ENCODE measurements at regions not wholly inside any gene's neighbourhood (a gene's known extent, or its start where the extent isn't known, plus 50 kb on each side); places are given as distances from the start of the nearest gene placed in this dataset.
A peak's percentile ranks its signal among the peaks of the same experiment; 100 is the strongest.

GRCh38 chr4:1571165-1572009 is 112.7 kb downstream of the FAM53A start:
- 70% methylated on average over 13 of the region's 22 CpGs for WGBS (ENCODE audit: missing lambda C conversion rate)
- FAIRE-seq (no peak), DNase-seq (ENCODE audit: low read depth in 1 of 2, low spot score in 1 of 2) (no peak), ATAC-seq (no peak)
- Histone ChIP-seq H3K27ac (no peak overlapping the region), H3K4me1 (no peaks in the 10 kb centered on the region; the same call in 2 of the 3 replicates), H3K4me2 (no peak overlapping the region), H3K4me3 (no peak overlapping the region), H3K9me3 (no peaks in the 10 kb centered on the region)
- ChIA-PET CTCF (no interaction called here), POLR2A (no interaction called here)
- TF ChIP-seq TP53 (CRISPR knock-in tag; IDR thresholded peaks at IDR 0.05), result no peak
- TF ChIP-seq RNF2 (IDR thresholded peaks at IDR 0.05; ENCODE audit: borderline replicate concordance, low read depth), result no peak
- no peak for TF ChIP-seq CBX8 (IDR thresholded peaks at IDR 0.05)
- no peak for TF ChIP-seq ZFP36 (IDR thresholded peaks at IDR 0.05; ENCODE audit: borderline replicate concordance, partially characterized antibody)
- no peak for TF ChIP-seq KDM5A (IDR thresholded peaks at IDR 0.05)
- TF ChIP-seq RARB (CRISPR knock-in tag; IDR thresholded peaks at IDR 0.05), result no peak
- TF ChIP-seq CTCF (IDR thresholded peaks at IDR 0.05), result no peak
- TF ChIP-seq EHF (CRISPR knock-in tag; IDR thresholded peaks at IDR 0.05), result no peak
- TF ChIP-seq HOXB13 (CRISPR knock-in tag; IDR thresholded peaks at IDR 0.05; ENCODE audit: low read depth), result no peak
- no peak for TF ChIP-seq ZSCAN20 (CRISPR knock-in tag; IDR thresholded peaks at IDR 0.05)

GRCh38 chr4:1570291-1571164 is 113.6 kb downstream of the FAM53A start:
- ATAC-seq (0 out of 6 replicates have a peak, but pooled peaks of 1 of the 2 experiments have one; percentile 28), FAIRE-seq (no peak), DNase-seq (ENCODE audit: low read depth in 1 of 2, low spot score in 1 of 2) (no peak)
- H3K27ac ChIP-seq, result no peak overlapping the region
- H3K4me1 ChIP-seq, result peaks cover 4% of the 10 kb centered on the region; the same call in 1 of the 3 replicates
- ChIA-PET CTCF (interaction anchor here (1.1 kb wide), 1 partner anchor 22 kb away, joined by 8 read pairs; no protein-coding TSS in a partner anchor), POLR2A (no interaction called here)
- H3K4me3 ChIP-seq, result no peak overlapping the region
- TF ChIP-seq USF2 (IDR thresholded peaks at IDR 0.05), result no peak
- no peak for TF ChIP-seq HDAC2 (IDR thresholded peaks at IDR 0.05)
- no peak for TF ChIP-seq PHF8 (IDR thresholded peaks at IDR 0.05; ENCODE audit: borderline replicate concordance, low read depth)
- no peak for TF ChIP-seq ZFP36 (IDR thresholded peaks at IDR 0.05; ENCODE audit: borderline replicate concordance, partially characterized antibody)
- no peak for TF ChIP-seq RARB (CRISPR knock-in tag; IDR thresholded peaks at IDR 0.05)
- TF ChIP-seq KDM1A (IDR thresholded peaks at IDR 0.05; ENCODE audit: low read depth), result no peak
- no peak for TF ChIP-seq KDM5A (IDR thresholded peaks at IDR 0.05)
- TF ChIP-seq SREBF2 (IDR thresholded peaks at IDR 0.05), result no peak
- TF ChIP-seq SMC3 (IDR thresholded peaks at IDR 0.05), result no peak
- no peak for TF ChIP-seq EHMT2 (IDR thresholded peaks at IDR 0.05; ENCODE audit: low read depth)
- no peak for TF ChIP-seq CEBPB (IDR thresholded peaks at IDR 0.05)
- TF ChIP-seq TFCP2L1 (CRISPR knock-in tag; IDR thresholded peaks at IDR 0.05), result no peak
- no peak for TF ChIP-seq GATA3 (IDR thresholded peaks at IDR 0.05; ENCODE audit: borderline replicate concordance)
- no peak for TF ChIP-seq CHD2 (IDR thresholded peaks at IDR 0.05; ENCODE audit: low read length, partially characterized antibody)
- no peak for TF ChIP-seq MAFK (IDR thresholded peaks at IDR 0.05; ENCODE audit: partially characterized antibody)
- TF ChIP-seq, protein P1, sequence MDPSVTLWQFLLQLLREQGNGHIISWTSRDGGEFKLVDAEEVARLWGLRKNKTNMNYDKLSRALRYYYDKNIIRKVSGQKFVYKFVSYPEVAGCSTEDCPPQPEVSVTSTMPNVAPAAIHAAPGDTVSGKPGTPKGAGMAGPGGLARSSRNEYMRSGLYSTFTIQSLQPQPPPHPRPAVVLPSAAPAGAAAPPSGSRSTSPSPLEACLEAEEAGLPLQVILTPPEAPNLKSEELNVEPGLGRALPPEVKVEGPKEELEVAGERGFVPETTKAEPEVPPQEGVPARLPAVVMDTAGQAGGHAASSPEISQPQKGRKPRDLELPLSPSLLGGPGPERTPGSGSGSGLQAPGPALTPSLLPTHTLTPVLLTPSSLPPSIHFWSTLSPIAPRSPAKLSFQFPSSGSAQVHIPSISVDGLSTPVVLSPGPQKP (IDR thresholded peaks at IDR 0.05; ENCODE audit: low read depth, low read length), result no peak
- 56% methylated on average over 10 of the region's 25 CpGs for WGBS (ENCODE audit: missing lambda C conversion rate)
- no peaks in the 10 kb centered on the region for H3K9me3 ChIP-seq
- H3K4me2 ChIP-seq, result no peak overlapping the region

All from A549 (cell line).